GM12872 (cell line): ENCODE measurements at regions not wholly inside any gene's neighbourhood (a gene's known extent, or its start where the extent isn't known, plus 50 kb on each side); places are given as distances from the start of the nearest gene placed in this dataset.

Experiments
- CTCF ChIP-seq: IDR thresholded peaks from 3 replicates; pipeline ENCODE4 v1.5.1; 2011; ENCODE audit warnings: low read depth, mild to moderate bottlenecking, low read length, moderate library complexity; ENCODE audit not compliant: insufficient read depth

- TF ChIP-seq CTCF, result no peak
Measured at GRCh38 chr5:105630803-105631202, 2039.9 kb downstream of the EFNA5 start.

GRCh38 chr5:105619725-105620124, 2051.0 kb downstream of the EFNA5 start:
- TF ChIP-seq CTCF, result no peak

- no peak for TF ChIP-seq CTCF
Measured at GRCh38 chr5:105617436-105618215, 2053.1 kb downstream of the EFNA5 start.

GRCh38 chr5:105616599-105616998, 2054.0 kb upstream of the NUDT12 start:
- TF ChIP-seq CTCF, result no peak

GRCh38 chr5:105593011-105593760, 2030.6 kb upstream of the NUDT12 start:
- TF ChIP-seq CTCF, result no peak

- TF ChIP-seq CTCF, result no peak
Measured at GRCh38 chr5:105587963-105588662, 2025.5 kb upstream of the NUDT12 start.

- TF ChIP-seq CTCF, result no peak
Measured at GRCh38 chr5:105581988-105582690, 2019.5 kb upstream of the NUDT12 start.
